ENCODE measurements at regions not wholly inside any gene's neighbourhood (a gene's known extent, or its start where the extent isn't known, plus 50 kb on each side); places are given as distances from the start of the nearest gene placed in this dataset.

GRCh38 chr1:105652109-105652508 lies 1404.4 kb upstream of the PRMT6 start:
- DNase-seq = no peak

- DNase-seq = no peak
These were observed 1401.4 kb upstream of the PRMT6 start for GRCh38 chr1:105655032-105655431.

GRCh38 chr1:105664495-105664894 lies 1392.0 kb upstream of the PRMT6 start:
- no peak for DNase-seq

GRCh38 chr1:105678334-105678733 lies 1378.1 kb upstream of the PRMT6 start:
- no peak for DNase-seq

GRCh38 chr1:105684714-105685113 lies 1371.8 kb upstream of the PRMT6 start:
- DNase-seq = no peak

DNA sequence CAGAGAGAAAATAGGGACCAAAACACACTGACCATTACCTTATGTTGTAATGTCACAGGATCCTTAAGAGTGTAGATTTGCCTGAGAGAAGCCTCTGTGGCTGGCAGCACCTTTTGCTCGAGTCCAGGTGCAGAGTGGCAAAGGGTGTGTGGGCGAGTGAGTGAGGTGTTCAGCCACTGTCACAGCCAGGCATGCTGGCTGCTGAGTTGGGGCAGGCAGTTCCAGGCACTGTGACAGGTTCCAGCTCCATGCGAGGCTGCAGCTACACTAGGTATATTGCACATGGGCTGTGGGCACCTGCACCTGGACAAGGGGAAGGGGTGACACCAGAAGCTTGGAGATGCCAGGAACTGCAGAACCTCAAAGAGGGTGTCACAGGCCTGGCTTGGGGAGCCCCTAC lies 1370.4 kb upstream of the PRMT6 start:
- no peak for DNase-seq

DNA sequence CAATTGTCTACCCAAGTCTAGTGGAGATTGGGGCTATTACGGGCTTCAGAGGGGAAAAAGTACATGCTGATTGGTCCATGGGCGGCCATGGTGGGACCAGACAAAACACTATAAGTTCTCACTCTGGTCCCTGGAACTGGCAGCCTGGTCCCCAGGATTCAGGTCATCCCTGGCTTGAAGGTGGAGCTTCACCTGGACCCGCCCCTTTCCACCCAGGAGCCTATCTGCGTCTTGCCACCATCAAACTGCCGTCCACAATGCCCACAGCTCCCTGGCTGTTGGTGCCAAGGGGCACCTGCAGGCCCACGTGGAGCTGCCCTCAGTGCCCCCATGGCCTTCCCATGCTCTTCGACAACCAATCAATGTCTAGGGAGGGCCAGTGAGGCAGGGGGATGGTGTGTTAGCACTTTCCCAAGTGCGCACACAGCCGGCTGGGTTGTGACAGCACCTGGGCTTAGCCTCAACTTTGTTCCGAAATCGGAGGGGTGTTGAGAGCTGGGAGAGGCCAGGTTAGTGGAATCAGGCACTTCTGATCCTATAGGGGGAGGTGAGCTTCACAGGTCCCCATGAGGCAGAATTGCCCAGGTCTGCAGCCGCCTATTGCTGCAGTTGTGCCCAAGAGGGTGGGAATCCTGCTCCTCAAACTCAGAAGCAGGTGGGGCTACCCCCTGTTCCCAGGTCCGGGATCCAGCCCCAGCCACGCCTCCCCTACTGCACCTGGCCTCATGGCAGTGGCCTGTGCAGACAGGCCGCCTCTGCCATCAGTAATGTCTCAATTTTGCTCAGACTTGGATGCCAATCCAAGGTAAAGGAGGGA lies 1369.4 kb upstream of the PRMT6 start:
- no peak for DNase-seq

DNA sequence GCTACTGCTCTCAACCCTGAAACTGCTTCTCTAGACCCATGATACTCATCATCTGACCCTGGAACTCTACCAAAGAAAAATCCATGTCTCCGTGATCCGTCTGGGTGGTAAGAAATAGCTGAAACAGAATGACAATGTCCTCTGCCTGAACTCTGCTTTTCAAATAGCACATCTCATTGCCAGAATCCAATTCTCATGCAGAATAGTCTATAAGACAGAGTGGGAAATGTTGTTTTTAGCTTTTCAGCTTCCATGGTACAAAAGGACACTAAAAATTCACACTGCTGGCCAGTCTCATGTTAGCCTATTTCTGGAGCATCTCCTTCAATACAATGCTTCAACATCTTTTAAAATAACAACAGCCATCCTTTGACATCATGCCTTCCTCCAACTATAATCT lies 1355.8 kb upstream of the PRMT6 start:
- DNase-seq = no peak

GRCh38 chr1:105724286-105724685 lies 1332.2 kb upstream of the PRMT6 start:
- DNase-seq = no peak

- no peak for DNase-seq
These were observed 1325.8 kb upstream of the PRMT6 start for GRCh38 chr1:105730701-105731100.

GRCh38 chr1:105736349-105736748 lies 1320.1 kb upstream of the PRMT6 start:
- no peak for DNase-seq

GRCh38 chr1:105779727-105780126 lies 1276.7 kb upstream of the PRMT6 start:
- no peak for DNase-seq

- DNase-seq = no peak
These were observed 1271.5 kb upstream of the PRMT6 start for GRCh38 chr1:105785021-105785420.

DNA sequence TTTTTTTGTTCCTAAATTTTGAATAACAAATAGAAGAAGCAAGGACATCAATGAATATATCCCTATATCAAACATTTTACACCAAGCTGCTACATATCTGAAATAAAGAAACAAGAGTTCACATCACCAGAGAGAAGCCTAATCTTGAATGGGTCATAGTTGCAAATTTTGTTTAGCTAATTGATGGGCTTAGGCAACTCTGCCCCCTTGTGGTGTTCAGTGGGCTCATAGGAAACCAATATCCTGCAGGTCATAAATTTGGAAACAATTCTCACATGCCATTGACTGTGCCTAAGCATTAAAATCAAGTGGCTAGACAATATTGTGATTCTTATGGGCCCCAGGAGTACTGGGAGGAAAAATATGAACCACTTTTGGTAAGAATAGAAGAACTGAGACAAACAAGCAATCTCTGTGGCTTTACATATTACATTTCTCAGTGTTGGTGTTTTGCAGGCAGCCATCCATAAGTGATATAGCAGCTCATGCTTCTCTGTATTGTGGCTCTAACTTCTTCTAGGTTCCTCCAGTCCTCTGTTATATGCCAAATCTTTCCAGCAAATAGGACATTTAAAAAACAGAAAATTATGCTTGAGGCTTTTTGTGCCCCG lies 1262.8 kb upstream of the PRMT6 start:
- DNase-seq = peak; percentile 21 to 49 (median 34)

DNA sequence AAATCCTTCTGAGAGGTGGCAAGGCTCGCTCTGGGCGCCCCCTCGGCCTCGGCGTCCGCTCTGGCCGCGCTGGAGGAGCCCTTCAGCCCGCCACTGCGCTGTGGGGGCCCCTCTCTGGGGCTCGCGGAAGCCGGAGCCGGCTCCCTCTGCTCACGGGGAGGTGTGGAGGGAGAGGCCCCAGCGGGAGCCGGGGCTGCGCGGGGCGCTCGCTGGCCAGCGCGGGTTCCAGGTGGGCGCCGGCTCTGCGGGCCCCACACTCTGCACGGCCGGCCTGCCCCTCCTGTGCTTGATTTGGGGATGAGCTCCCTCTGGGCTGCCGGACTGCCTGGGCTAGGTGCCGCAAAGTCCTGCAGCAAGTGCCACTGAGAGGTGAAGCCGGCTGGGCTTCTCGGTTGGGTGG lies 1260.7 kb upstream of the PRMT6 start:
- DNase-seq = no peak

DNA sequence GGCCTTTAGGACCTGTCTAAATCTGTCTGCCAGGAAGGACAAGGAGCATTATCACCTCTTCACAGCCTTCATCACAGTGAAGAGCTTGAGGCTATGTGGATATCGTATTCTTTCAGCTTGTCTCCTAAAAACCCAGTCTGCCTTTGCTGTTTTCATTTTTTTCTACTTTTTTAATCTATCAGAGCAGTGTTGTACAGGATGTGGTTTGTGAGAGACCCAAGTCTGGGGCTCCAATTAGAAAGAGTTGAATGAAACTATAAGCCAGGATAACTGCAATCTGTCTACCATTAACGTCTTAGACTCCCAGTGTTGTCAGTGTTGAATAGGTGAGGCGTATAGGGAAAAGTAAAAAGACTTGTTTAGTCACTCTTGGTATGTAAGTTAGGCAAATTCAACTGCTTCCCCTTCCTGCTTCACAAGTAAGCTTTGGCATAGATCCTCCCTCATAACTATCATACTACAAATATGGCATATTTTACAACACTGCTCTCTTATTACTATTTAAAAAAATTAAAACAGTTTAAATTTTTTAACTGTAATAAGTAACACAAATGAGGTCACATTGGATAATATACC lies 1225.8 kb upstream of the PRMT6 start:
- no peak for DNase-seq

- no peak for DNase-seq
These were observed 1218.4 kb upstream of the PRMT6 start for GRCh38 chr1:105838071-105838470.

DNA sequence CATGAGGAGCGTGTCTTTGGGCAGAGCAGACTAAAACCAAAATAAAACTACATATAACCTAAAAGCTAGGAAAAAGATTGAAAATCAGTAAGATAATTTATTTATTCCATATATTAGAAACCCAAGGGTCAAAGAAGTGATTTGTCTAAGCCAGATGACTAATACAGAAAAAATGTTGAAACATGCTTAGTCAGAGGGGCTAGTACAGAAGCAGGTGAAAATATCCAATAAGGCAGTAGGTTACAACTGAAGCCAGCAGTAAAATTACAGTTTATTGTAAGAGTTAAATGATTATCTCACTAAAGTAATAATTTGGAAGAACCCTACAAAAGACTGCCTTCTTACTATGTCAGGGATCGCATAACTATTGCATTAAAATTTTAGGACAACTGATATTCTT lies 1190.9 kb upstream of the PRMT6 start:
- DNase-seq = no peak

DNA sequence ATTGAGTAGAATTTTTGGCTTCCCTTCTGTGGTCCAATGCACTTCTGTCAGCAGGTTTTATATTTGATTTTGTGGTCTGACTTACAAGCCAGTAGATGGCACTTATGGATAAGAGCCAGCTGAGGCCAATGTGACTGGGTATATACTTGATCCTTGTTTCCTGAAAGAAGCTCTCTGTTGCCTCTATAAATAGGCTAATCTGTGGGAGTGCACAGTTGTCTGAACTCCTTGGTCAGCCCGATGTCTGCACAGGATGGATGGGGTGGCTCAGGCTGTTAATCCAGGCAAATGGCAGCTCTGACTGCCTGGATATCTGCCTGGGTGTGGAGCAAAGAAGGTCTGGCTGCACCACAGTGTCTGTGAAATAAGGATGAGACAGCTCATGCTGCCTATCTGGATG lies 1183.7 kb upstream of the PRMT6 start:
- DNase-seq = no peak

- peak in 2 of 4 experiments; percentile 1 to 6 for DNase-seq
These were observed 1181.9 kb upstream of the PRMT6 start for GRCh38 chr1:105874621-105875020.

DNA sequence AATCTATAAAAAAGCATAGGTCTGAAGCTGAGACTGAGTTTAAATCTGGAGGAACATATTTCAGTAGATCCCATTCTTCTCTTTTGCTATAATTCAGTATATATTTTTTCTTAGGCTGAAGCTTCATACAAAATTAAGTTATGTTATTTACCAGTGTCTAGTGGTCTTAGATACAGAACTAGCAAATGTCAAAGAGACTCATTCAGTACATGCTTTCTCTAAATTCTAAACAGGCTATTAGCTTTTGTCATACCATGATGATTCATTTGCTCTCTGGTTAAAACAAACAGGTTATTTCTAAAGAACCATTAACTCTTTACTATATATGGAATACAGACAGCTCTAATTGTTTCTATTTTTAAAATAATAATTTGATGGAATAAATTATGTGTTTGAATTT lies 1170.2 kb upstream of the PRMT6 start:
- no peak for DNase-seq

- no peak for DNase-seq
These were observed 1165.2 kb upstream of the PRMT6 start for GRCh38 chr1:105891308-105891707.

GRCh38 chr1:105894006-105894405 lies 1162.5 kb upstream of the PRMT6 start:
- no peak for DNase-seq

DNA sequence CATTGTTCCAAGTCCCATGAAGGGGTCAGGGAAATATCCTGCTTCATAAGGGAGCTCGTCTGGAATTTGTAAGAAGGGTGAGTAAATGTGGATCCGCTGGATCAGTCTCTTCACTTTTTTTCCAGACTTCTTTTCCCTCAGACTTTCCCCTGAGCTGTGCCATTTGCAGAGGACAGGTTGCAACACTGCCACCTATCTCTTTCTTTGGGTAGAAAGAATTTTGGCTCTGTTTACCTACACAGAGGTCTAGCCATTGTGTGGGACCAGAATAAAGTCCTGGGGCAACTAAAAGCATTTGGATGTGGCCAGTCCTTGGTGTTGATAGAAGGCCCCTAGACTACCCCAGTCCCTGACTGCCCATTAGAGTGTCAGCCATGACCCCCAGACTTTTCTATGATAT lies 1146.7 kb upstream of the PRMT6 start:
- DNase-seq = no peak
